Neural progenitor cell (in vitro differentiated cells): ENCODE measurements at regions not wholly inside any gene's neighbourhood (a gene's known extent, or its start where the extent isn't known, plus 50 kb on each side); places are given as distances from the start of the nearest gene placed in this dataset.

Experiments
- EZH2 ChIP-seq: fragments of 200-600 bp; sonication (generic); IDR thresholded peaks from 2 replicates; pipeline ENCODE4 v1.6.1; 2017; ENCODE audit warnings: antibody characterized with exemption, mild to moderate bottlenecking, moderate library complexity
- EZH2phosphoT487 ChIP-seq: fragments of 200-600 bp; sonication (generic); IDR thresholded peaks from 2 replicates; pipeline ENCODE4 v1.6.1; 2017; ENCODE audit warnings: antibody characterized with exemption
- TF ChIP-seq, protein P1 (sequence below): fragments of 200-600 bp; sonication (generic); IDR thresholded peaks from 2 replicates; pipeline ENCODE4 v1.5.1; 2017; ENCODE audit warnings: antibody characterized with exemption, mild to moderate bottlenecking

DNA sequence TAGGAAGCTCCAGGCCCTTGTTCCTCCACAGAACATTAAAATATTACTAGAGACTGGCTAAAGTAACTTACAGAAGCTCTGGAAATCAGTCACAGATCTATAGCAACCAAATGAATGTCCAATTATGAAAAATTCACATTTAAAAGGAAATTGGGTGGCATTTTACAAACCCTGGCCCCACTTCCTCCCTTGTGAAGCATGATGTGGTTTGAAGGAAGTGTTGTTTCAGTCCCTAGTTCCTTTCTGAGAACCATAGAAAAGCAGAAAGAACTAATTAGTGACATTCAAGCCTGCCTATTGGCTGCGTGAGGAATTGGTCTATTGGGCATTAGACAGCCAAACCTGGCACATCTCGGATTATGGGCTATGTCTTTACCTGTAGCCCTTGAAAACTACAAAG lies 649.7 kb upstream of the NEGR1 start:
- TF ChIP-seq, protein P1, sequence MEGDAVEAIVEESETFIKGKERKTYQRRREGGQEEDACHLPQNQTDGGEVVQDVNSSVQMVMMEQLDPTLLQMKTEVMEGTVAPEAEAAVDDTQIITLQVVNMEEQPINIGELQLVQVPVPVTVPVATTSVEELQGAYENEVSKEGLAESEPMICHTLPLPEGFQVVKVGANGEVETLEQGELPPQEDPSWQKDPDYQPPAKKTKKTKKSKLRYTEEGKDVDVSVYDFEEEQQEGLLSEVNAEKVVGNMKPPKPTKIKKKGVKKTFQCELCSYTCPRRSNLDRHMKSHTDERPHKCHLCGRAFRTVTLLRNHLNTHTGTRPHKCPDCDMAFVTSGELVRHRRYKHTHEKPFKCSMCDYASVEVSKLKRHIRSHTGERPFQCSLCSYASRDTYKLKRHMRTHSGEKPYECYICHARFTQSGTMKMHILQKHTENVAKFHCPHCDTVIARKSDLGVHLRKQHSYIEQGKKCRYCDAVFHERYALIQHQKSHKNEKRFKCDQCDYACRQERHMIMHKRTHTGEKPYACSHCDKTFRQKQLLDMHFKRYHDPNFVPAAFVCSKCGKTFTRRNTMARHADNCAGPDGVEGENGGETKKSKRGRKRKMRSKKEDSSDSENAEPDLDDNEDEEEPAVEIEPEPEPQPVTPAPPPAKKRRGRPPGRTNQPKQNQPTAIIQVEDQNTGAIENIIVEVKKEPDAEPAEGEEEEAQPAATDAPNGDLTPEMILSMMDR, result no peak
- TF ChIP-seq EZH2phosphoT487, result no peak
- no peak for TF ChIP-seq EZH2
